PC-9 (cell line): ENCODE measurements at regions not wholly inside any gene's neighbourhood (a gene's known extent, or its start where the extent isn't known, plus 50 kb on each side); places are given as distances from the start of the nearest gene placed in this dataset.
"Not testable (repeated sequence)": the region's sequence is repeated elsewhere in the genome, so short reads cannot be mapped to it uniquely, and the experiment has no call there.

ENCODE experiments used
- BruUV-seq: library from RNA; stranded (reverse); fragments of 400-500 nt; replicated peaks from 2 replicates; lab custom pipeline; 2021; lab: Mats Ljungman, UMichigan
- CTCF ChIA-PET: fragments of 300-600 bp; sonication (Branson Sonifier 250); formaldehyde crosslinking; loops from one replicate; lab custom pipeline; 2022; ENCODE audit warnings: antibody characterized with exemption; lab: Charles Lee
- POLR2A ChIA-PET: fragments of 300-600 bp; sonication (Branson Sonifier 250); formaldehyde crosslinking; loops from one replicate; lab custom pipeline; 2022; ENCODE audit warnings: antibody characterized with exemption; ENCODE audit not compliant: unreplicated experiment; lab: Charles Lee
- DNase-seq, 2 experiments: peaks; one replicate each; pipeline versions ENCODE4 v3.0.0 to v3.0.0-alpha.2; 2015 to 2022; ENCODE audit warnings: mixed read lengths in 1 of 2
- H2AFZ ChIP-seq: fragments of 200-600 bp; sonication (generic); 2 replicates; pipeline ENCODE4 v1.8.1; 2017; ENCODE audit warnings: antibody characterized with exemption
- H3F3A ChIP-seq: fragments of 200-600 bp; sonication (generic); 2 replicates; pipeline ENCODE4 v1.8.1; 2017; ENCODE audit warnings: antibody characterized with exemption, mild to moderate bottlenecking, low read depth; ENCODE audit not compliant: insufficient read depth
- H3K27ac ChIP-seq: fragments of 200-600 bp; sonication (generic); 2 replicates; pipeline ENCODE4 v1.6.1; 2016; ENCODE audit warnings: mixed run types
- H3K27me3 ChIP-seq: fragments of 200-600 bp; sonication (generic); 2 replicates; pipeline ENCODE4 v1.6.1; 2016; ENCODE audit warnings: low read depth, mixed run types; ENCODE audit not compliant: insufficient read depth
- H3K36me3 ChIP-seq: fragments of 200-600 bp; sonication (generic); 2 replicates; pipeline ENCODE4 v1.6.1; 2016; ENCODE audit warnings: low read depth, mixed run types
- H3K4me1 ChIP-seq: fragments of 200-600 bp; sonication (generic); replicated peaks from 2 replicates; pipeline ENCODE4 v1.6.1; 2016; ENCODE audit warnings: mixed run types; ENCODE audit not compliant: insufficient read depth
- H3K4me2 ChIP-seq: fragments of 200-600 bp; sonication (generic); 2 replicates; pipeline ENCODE4 v1.6.1; 2017; ENCODE audit warnings: mixed run types
- H3K4me3 ChIP-seq: fragments of 200-600 bp; sonication (generic); 2 replicates; pipeline ENCODE4 v1.6.1; 2016; ENCODE audit warnings: mixed run types
- H3K79me2 ChIP-seq: fragments of 200-600 bp; sonication (generic); 2 replicates; pipeline ENCODE4 v1.6.1; 2017; ENCODE audit warnings: low read depth, mixed run types
- H3K9me2 ChIP-seq: fragments of 200-600 bp; sonication (generic); 2 replicates; pipeline ENCODE4 v1.8.1; 2017; ENCODE audit warnings: mild to moderate bottlenecking; ENCODE audit not compliant: insufficient read depth
- H3K9me3 ChIP-seq: fragments of 200-600 bp; sonication (generic); 2 replicates; pipeline ENCODE4 v1.8.1; 2016; ENCODE audit warnings: low read depth; ENCODE audit not compliant: insufficient read depth
- H4K20me1 ChIP-seq: fragments of 200-600 bp; sonication (generic); 2 replicates; pipeline ENCODE4 v1.8.1; 2017; ENCODE audit not compliant: insufficient read depth
- CTCF ChIP-seq: fragments of 200-600 bp; sonication (generic); conservative IDR thresholded peaks from 2 replicates; pipeline ENCODE4 v1.6.1; 2017; ENCODE audit warnings: mixed run types, antibody characterized with exemption, mild to moderate bottlenecking, moderate library complexity
- EZH2 ChIP-seq: fragments of 200-600 bp; sonication (generic); IDR thresholded peaks from 2 replicates; pipeline ENCODE4 v1.8.0; 2017; ENCODE audit warnings: antibody characterized with exemption, low read depth
- intact Hi-C: fragments of 100-400 bp; cut with micrococcal nuclease; formaldehyde crosslinking; loops from one replicate; pipeline ENCODE4 v1.10.0; 2022; ENCODE audit not compliant: unreplicated experiment

GRCh38 chr4:137946453-137947174 lies 295.5 kb downstream of the SLC7A11 start:
- Histone ChIP-seq H3K9me3 (no peaks in the 10 kb centered on the region), H3K4me3 (no peak overlapping the region), H2AFZ (no peak overlapping the region), H3K9me2 (no peaks in the 10 kb centered on the region), H3F3A (no peaks in the 10 kb centered on the region), H3K4me1 (no peaks in the 10 kb centered on the region), H3K36me3 (no peaks in the 10 kb centered on the region), H3K79me2 (no peaks in the 10 kb centered on the region), H4K20me1 (no peaks in the 10 kb centered on the region), H3K27ac (no peak overlapping the region), H3K27me3 (no peaks in the 10 kb centered on the region), H3K4me2 (no peak overlapping the region)
- no peak for TF ChIP-seq CTCF
- no peak for TF ChIP-seq EZH2
- DNase-seq, result no peak
- intact Hi-C loops, result no loop called here
- no TSS peak for BruUV-seq
- CTCF ChIA-PET, result no interaction called here
- POLR2A ChIA-PET, result no interaction called here

- H3K27ac ChIP-seq, CTCF ChIA-PET, H3F3A ChIP-seq, DNase-seq, H3K79me2 ChIP-seq, H2AFZ ChIP-seq, intact Hi-C loops, H3K36me3 ChIP-seq, H3K9me2 ChIP-seq, H3K9me3 ChIP-seq, BruUV-seq, H3K4me3 ChIP-seq, H3K4me2 ChIP-seq, H4K20me1 ChIP-seq, POLR2A ChIA-PET, H3K27me3 ChIP-seq, H3K4me1 ChIP-seq: not testable (repeated sequence)
Measured at GRCh38 chr4:137942815-137943214, 299.3 kb downstream of the SLC7A11 start.

DNA sequence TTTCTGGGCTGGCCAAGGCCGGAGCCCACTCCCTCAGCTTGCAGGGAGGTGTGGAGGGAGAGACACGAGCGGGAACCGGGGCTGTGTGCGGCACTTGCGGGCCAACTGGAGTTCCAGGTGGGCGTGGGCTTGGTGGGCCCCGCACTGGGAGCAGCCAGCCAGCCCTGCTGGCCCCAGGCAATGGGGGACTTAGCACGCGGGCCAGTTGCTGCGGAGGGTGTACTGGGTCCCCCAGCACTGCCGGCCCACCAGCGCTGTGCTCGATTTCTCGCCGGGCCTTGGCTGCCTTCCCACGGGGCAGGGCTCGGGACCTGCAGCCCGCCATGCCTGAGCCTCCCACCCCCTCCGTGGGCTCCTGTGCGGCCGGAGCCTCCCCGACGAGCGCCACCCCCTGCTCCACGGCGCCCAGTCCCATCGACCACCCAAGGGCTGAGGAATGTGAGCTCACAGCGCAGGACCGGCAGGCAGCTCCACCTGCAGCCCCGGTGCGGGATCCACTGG lies 300.1 kb downstream of the SLC7A11 start:
- H3K4me3 ChIP-seq, BruUV-seq, H3K79me2 ChIP-seq, H2AFZ ChIP-seq, H3K27ac ChIP-seq, DNase-seq, H4K20me1 ChIP-seq, H3K9me3 ChIP-seq, H3F3A ChIP-seq, H3K4me1 ChIP-seq, H3K27me3 ChIP-seq, intact Hi-C loops, H3K4me2 ChIP-seq, H3K9me2 ChIP-seq, H3K36me3 ChIP-seq, POLR2A ChIA-PET, CTCF ChIA-PET: not testable (repeated sequence)

DNA sequence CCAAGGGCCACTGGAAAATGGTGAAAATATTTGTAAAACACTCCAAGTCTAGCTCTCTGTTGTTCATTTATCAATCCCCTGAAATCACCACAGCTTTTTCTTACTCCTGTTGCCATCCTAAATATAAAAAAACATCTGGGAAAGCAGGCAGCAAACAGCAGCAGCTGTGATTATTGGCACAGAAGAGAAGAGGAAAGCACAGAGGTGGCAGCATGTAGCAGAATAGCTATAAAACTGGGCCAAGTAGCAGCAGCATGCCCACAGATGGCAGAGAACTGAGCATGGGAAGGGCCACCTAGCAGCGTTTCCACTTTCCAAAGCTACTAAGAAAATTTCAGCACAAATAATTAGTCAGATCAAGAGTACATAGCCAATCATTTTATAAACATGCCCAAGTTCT lies 307.2 kb downstream of the SLC7A11 start:
- Histone ChIP-seq H3K4me3 (no peak overlapping the region), H3K79me2 (no peaks in the 10 kb centered on the region), H3K27me3 (no peaks in the 10 kb centered on the region), H3K27ac (no peak overlapping the region), H3K4me2 (no peak overlapping the region), H2AFZ (no peak overlapping the region), H3F3A (no peaks in the 10 kb centered on the region), H4K20me1 (no peaks in the 10 kb centered on the region), H3K36me3 (no peaks in the 10 kb centered on the region), H3K9me2 (no peaks in the 10 kb centered on the region), H3K9me3 (no peaks in the 10 kb centered on the region), H3K4me1 (no peaks in the 10 kb centered on the region)
- TF ChIP-seq EZH2, result no peak
- TF ChIP-seq CTCF, result no peak
- intact Hi-C loops, result no loop called here
- ChIA-PET CTCF (no interaction called here), POLR2A (no interaction called here)
- no TSS peak for BruUV-seq
- DNase-seq, result no peak
